ENCODE measurements at regions not wholly inside any gene's neighbourhood (a gene's known extent, or its start where the extent isn't known, plus 50 kb on each side); places are given as distances from the start of the nearest gene placed in this dataset.

DNA sequence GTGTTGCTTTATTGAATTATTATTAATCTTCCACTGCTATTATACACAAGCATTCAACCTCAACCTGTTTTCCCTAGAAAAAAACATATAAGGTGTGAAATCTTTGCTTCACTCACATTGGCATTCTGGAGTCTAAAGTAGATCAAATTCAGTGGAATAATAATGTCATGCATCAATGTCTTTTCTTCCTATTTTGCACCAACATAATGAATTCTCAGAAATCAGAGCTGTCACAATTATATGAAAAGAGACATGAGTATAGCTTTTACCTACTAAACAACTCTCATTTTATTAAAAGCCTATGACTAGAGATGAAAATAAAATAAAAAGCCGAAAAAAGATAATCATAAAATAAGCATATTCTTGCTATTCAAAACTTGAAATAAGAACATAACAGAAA is 96.3 kb upstream of the QRFPR start:
- H3K4me3 Mint-ChIP-seq = no peak overlapping the region
- ChIA-PET CTCF (interaction anchor here (3.0 kb wide), 1 partner anchor 14 kb away, joined by 12 read pairs; no protein-coding TSS in a partner anchor), POLR2A (no interaction called here)
- no peaks in the 10 kb centered on the region; the same call in 1 of the 2 replicates for H3K27me3 Mint-ChIP-seq (ENCODE audit: low read depth)
- ATAC-seq (no peak), DNase-seq (ENCODE audit: low spot score) (no peak)
- H3K9me3 Mint-ChIP-seq = peaks cover 14% of the 10 kb centered on the region
- TF ChIP-seq, protein P1, sequence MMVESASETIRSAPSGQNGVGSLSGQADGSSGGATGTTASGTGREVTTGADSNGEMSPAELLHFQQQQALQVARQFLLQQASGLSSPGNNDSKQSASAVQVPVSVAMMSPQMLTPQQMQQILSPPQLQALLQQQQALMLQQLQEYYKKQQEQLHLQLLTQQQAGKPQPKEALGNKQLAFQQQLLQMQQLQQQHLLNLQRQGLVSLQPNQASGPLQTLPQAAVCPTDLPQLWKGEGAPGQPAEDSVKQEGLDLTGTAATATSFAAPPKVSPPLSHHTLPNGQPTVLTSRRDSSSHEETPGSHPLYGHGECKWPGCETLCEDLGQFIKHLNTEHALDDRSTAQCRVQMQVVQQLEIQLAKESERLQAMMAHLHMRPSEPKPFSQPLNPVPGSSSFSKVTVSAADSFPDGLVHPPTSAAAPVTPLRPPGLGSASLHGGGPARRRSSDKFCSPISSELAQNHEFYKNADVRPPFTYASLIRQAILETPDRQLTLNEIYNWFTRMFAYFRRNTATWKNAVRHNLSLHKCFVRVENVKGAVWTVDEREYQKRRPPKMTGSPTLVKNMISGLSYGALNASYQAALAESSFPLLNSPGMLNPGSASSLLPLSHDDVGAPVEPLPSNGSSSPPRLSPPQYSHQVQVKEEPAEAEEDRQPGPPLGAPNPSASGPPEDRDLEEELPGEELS (CRISPR knock-in tag; IDR thresholded peaks at IDR 0.05) = no peak
- TF ChIP-seq ATF1 (CRISPR knock-in tag; IDR thresholded peaks at IDR 0.05) = no peak
- TF ChIP-seq ZNF396 (CRISPR knock-in tag; IDR thresholded peaks at IDR 0.05; ENCODE audit: borderline replicate concordance) = no peak
- H3K36me3 Mint-ChIP-seq = peaks cover 11% of the 10 kb centered on the region; the same call in 1 of the 2 replicates
- H3K4me1 Mint-ChIP-seq = peaks cover 3% of the 10 kb centered on the region
- no peak overlapping the region for H3K27ac Mint-ChIP-seq

DNA sequence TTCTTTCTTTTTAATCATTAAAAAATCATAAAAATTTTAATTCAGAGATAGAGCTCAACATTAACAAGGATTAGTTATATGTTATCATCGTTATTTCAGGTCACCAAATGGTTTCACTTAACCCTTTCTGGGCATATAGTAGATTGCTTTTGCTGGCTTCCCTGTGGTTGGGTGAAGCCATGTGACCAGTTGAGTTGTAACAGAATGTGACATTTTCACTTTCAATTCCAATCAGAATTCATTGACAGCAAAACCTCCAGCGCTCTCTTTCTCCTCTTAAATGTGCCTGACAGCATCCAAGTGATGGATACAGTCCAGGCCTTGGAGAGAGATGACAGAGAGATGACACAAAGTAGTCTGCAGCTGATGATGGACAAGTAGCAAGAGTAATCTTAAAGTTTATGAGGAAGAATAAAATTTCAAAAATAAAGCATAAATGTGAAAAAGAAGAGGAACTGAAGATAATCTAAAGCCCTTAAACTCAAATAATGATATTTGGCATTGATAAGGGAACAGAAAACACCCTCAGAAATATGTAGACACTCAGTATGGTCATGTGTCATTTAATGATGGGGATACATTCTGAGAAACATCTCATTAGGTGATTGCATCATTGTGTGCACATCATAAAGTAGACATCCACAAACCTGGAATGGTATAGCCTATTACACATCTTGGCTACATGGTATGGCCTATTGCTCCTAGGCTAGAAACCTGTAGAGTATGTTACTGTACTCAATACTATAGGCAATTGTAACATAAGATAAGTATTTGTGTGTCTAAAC is 92.3 kb upstream of the QRFPR start:
- no peak overlapping the region for H3K27ac Mint-ChIP-seq
- POLR2A ChIA-PET = interaction anchor here (0.6 kb wide), 1 partner anchor 762 kb away, joined by 4 read pairs; no protein-coding TSS in a partner anchor
- H3K4me3 Mint-ChIP-seq = no peak overlapping the region
- DNase-seq (ENCODE audit: low spot score) (no peak), ATAC-seq (no peak)
- peaks cover 3% of the 10 kb centered on the region for H3K4me1 Mint-ChIP-seq
- H3K9me3 Mint-ChIP-seq = peaks cover 21% of the 10 kb centered on the region
- CTCF ChIA-PET = interaction anchor here (1.0 to 1.2 kb wide), 3 partner anchors 10 to 12 kb away, joined by 3 to 4 read pairs (median 4); no protein-coding TSS in a partner anchor
- TF ChIP-seq, protein P2, sequence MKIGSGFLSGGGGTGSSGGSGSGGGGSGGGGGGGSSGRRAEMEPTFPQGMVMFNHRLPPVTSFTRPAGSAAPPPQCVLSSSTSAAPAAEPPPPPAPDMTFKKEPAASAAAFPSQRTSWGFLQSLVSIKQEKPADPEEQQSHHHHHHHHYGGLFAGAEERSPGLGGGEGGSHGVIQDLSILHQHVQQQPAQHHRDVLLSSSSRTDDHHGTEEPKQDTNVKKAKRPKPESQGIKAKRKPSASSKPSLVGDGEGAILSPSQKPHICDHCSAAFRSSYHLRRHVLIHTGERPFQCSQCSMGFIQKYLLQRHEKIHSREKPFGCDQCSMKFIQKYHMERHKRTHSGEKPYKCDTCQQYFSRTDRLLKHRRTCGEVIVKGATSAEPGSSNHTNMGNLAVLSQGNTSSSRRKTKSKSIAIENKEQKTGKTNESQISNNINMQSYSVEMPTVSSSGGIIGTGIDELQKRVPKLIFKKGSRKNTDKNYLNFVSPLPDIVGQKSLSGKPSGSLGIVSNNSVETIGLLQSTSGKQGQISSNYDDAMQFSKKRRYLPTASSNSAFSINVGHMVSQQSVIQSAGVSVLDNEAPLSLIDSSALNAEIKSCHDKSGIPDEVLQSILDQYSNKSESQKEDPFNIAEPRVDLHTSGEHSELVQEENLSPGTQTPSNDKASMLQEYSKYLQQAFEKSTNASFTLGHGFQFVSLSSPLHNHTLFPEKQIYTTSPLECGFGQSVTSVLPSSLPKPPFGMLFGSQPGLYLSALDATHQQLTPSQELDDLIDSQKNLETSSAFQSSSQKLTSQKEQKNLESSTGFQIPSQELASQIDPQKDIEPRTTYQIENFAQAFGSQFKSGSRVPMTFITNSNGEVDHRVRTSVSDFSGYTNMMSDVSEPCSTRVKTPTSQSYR (CRISPR knock-in tag; IDR thresholded peaks at IDR 0.05) = no peak
- TF ChIP-seq EMX1 (CRISPR knock-in tag; IDR thresholded peaks at IDR 0.05) (no peak), GTF2I (CRISPR knock-in tag; conservative IDR thresholded peaks at IDR 0.05) (no peak), GRHL2 (CRISPR knock-in tag; IDR thresholded peaks at IDR 0.05; ENCODE audit: insufficient replicate concordance, severe bottlenecking) (no peak), ZNF232 (CRISPR knock-in tag; IDR thresholded peaks at IDR 0.05) (no peak), ZNF416 (CRISPR knock-in tag; IDR thresholded peaks at IDR 0.05) (no peak), TEAD1 (CRISPR knock-in tag; IDR thresholded peaks at IDR 0.05) (no peak), ZNF317 (CRISPR knock-in tag; IDR thresholded peaks at IDR 0.05; ENCODE audit: borderline replicate concordance, low read depth) (no peak), ZNF219 (CRISPR knock-in tag; IDR thresholded peaks at IDR 0.05; ENCODE audit: borderline replicate concordance) (no peak), SMAD3 (CRISPR knock-in tag; IDR thresholded peaks at IDR 0.05; ENCODE audit: borderline replicate concordance) (no peak)
- TF ChIP-seq, protein P3, sequence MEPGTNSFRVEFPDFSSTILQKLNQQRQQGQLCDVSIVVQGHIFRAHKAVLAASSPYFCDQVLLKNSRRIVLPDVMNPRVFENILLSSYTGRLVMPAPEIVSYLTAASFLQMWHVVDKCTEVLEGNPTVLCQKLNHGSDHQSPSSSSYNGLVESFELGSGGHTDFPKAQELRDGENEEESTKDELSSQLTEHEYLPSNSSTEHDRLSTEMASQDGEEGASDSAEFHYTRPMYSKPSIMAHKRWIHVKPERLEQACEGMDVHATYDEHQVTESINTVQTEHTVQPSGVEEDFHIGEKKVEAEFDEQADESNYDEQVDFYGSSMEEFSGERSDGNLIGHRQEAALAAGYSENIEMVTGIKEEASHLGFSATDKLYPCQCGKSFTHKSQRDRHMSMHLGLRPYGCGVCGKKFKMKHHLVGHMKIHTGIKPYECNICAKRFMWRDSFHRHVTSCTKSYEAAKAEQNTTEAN (CRISPR knock-in tag; IDR thresholded peaks at IDR 0.05) = no peak
- TF ChIP-seq, protein P4, sequence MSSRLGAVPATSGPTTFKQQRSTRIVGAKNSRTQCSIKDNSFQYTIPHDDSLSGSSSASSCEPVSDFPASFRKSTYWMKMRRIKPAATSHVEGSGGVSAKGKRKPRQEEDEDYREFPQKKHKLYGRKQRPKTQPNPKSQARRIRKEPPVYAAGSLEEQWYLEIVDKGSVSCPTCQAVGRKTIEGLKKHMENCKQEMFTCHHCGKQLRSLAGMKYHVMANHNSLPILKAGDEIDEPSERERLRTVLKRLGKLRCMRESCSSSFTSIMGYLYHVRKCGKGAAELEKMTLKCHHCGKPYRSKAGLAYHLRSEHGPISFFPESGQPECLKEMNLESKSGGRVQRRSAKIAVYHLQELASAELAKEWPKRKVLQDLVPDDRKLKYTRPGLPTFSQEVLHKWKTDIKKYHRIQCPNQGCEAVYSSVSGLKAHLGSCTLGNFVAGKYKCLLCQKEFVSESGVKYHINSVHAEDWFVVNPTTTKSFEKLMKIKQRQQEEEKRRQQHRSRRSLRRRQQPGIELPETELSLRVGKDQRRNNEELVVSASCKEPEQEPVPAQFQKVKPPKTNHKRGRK (CRISPR knock-in tag; IDR thresholded peaks at IDR 0.05; ENCODE audit: borderline replicate concordance) = no peak
- TF ChIP-seq, protein P5, sequence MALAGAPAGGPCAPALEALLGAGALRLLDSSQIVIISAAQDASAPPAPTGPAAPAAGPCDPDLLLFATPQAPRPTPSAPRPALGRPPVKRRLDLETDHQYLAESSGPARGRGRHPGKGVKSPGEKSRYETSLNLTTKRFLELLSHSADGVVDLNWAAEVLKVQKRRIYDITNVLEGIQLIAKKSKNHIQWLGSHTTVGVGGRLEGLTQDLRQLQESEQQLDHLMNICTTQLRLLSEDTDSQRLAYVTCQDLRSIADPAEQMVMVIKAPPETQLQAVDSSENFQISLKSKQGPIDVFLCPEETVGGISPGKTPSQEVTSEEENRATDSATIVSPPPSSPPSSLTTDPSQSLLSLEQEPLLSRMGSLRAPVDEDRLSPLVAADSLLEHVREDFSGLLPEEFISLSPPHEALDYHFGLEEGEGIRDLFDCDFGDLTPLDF (CRISPR knock-in tag; IDR thresholded peaks at IDR 0.05) = no peak
- TF ChIP-seq, protein P6, sequence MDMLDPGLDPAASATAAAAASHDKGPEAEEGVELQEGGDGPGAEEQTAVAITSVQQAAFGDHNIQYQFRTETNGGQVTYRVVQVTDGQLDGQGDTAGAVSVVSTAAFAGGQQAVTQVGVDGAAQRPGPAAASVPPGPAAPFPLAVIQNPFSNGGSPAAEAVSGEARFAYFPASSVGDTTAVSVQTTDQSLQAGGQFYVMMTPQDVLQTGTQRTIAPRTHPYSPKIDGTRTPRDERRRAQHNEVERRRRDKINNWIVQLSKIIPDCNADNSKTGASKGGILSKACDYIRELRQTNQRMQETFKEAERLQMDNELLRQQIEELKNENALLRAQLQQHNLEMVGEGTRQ (CRISPR knock-in tag; IDR thresholded peaks at IDR 0.05) = no peak
- TF ChIP-seq, protein P7, sequence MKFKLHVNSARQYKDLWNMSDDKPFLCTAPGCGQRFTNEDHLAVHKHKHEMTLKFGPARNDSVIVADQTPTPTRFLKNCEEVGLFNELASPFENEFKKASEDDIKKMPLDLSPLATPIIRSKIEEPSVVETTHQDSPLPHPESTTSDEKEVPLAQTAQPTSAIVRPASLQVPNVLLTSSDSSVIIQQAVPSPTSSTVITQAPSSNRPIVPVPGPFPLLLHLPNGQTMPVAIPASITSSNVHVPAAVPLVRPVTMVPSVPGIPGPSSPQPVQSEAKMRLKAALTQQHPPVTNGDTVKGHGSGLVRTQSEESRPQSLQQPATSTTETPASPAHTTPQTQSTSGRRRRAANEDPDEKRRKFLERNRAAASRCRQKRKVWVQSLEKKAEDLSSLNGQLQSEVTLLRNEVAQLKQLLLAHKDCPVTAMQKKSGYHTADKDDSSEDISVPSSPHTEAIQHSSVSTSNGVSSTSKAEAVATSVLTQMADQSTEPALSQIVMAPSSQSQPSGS (CRISPR knock-in tag; IDR thresholded peaks at IDR 0.05; ENCODE audit: borderline replicate concordance, low read depth) = no peak
- peaks cover 18% of the 10 kb centered on the region for H3K36me3 Mint-ChIP-seq
- H3K27me3 Mint-ChIP-seq (ENCODE audit: low read depth) = no peaks in the 10 kb centered on the region; the same call in 1 of the 2 replicates

Measured in WTC11 (cell line).